WTC11 (cell line): ENCODE measurements at regions not wholly inside any gene's neighbourhood (a gene's known extent, or its start where the extent isn't known, plus 50 kb on each side); places are given as distances from the start of the nearest gene placed in this dataset.

Experiments used
- ATAC-seq: fragments of 200-7000 bp; cut with Tn5 transposase; 2 replicates; pipeline ENCODE4 v1.10.0; 2021; ENCODE audit warnings: mild to moderate bottlenecking, moderate library complexity
- CTCF ChIA-PET: fragments of 300-600 bp; sonication (Branson Sonifier 250); formaldehyde crosslinking; loops from one replicate; lab custom pipeline; 2021; ENCODE audit warnings: antibody characterized with exemption; lab: Charles Lee
- POLR2A ChIA-PET: fragments of 350-600 bp; sonication (Branson Sonifier 250); formaldehyde crosslinking; loops from one replicate; lab custom pipeline; 2021; ENCODE audit warnings: antibody characterized with exemption; lab: Charles Lee
- DNase-seq: peaks from one replicate; pipeline ENCODE4 v3.0.0; 2021; ENCODE audit warnings: low spot score
- H3K27ac Mint-ChIP-seq: 2 replicates; pipeline ENCODE4 v1.8.0; 2021; ENCODE audit warnings: mixed read lengths
- H3K27me3 Mint-ChIP-seq: 2 replicates; pipeline ENCODE4 v1.8.0; 2021; ENCODE audit warnings: low read depth, mild to moderate bottlenecking, moderate library complexity, mixed read lengths
- H3K36me3 Mint-ChIP-seq: 2 replicates; pipeline ENCODE4 v1.8.0; 2021; ENCODE audit warnings: mixed read lengths
- H3K4me1 Mint-ChIP-seq: 2 replicates; pipeline ENCODE4 v1.8.0; 2022; ENCODE audit warnings: mixed read lengths
- H3K4me3 Mint-ChIP-seq: 2 replicates; pipeline ENCODE4 v1.8.0; 2021; ENCODE audit warnings: mild to moderate bottlenecking, moderate library complexity, mixed read lengths
- H3K9me3 Mint-ChIP-seq: 2 replicates; pipeline ENCODE4 v1.8.0; 2021; ENCODE audit warnings: mixed read lengths
- ATF1 ChIP-seq: sonication (generic); formaldehyde crosslinking; IDR thresholded peaks from 2 replicates; pipeline ENCODE4 v1.8.1; 2023; ENCODE audit warnings: mild to moderate bottlenecking, moderate library complexity, missing genetic modification reagents
- ELF4 ChIP-seq: sonication (generic); formaldehyde crosslinking; IDR thresholded peaks from 2 replicates; pipeline ENCODE4 v1.8.1; 2022; ENCODE audit warnings: low read depth, mild to moderate bottlenecking, moderate library complexity, missing genetic modification reagents
- ESRRA ChIP-seq: sonication (generic); formaldehyde crosslinking; IDR thresholded peaks from 2 replicates; pipeline ENCODE4 v1.8.1; 2022; ENCODE audit warnings: mild to moderate bottlenecking, missing genetic modification reagents, borderline replicate concordance
- FOXJ3 ChIP-seq: sonication (generic); formaldehyde crosslinking; IDR thresholded peaks from 2 replicates; pipeline ENCODE4 v1.9.0; 2021; ENCODE audit warnings: missing genetic modification reagents, mild to moderate bottlenecking, borderline replicate concordance
- MXD4 ChIP-seq: fragments of 250-450 bp; sonication (Bioruptor Pico); IDR thresholded peaks from 2 replicates; pipeline ENCODE4 v1.8.0; 2021; ENCODE audit warnings: mild to moderate bottlenecking, moderate library complexity, borderline replicate concordance
- NFATC4 ChIP-seq: fragments of 250-450 bp; sonication (Bioruptor Pico); IDR thresholded peaks from 2 replicates; pipeline ENCODE4 v1.9.0; 2021; ENCODE audit warnings: mild to moderate bottlenecking
- NR3C1 ChIP-seq: sonication (generic); formaldehyde crosslinking; conservative IDR thresholded peaks from 2 replicates; pipeline ENCODE4 v1.8.1; 2023; ENCODE audit warnings: low read depth, mild to moderate bottlenecking, missing genetic modification reagents
- PRRX2 ChIP-seq: fragments of 250-450 bp; sonication (Bioruptor Pico); IDR thresholded peaks from 2 replicates; pipeline ENCODE4 v1.8.0; 2021; ENCODE audit warnings: mild to moderate bottlenecking
- RELA ChIP-seq: sonication (generic); formaldehyde crosslinking; IDR thresholded peaks from 2 replicates; pipeline ENCODE4 v1.8.1; 2022; ENCODE audit warnings: missing genetic modification reagents, mild to moderate bottlenecking, borderline replicate concordance
- SOX15 ChIP-seq: fragments of 250-450 bp; sonication (Bioruptor Pico); IDR thresholded peaks from 2 replicates; pipeline ENCODE4 v1.9.0; 2021; ENCODE audit warnings: mild to moderate bottlenecking
- ZNF423 ChIP-seq: fragments of 250-450 bp; sonication (Bioruptor Pico); IDR thresholded peaks from 2 replicates; pipeline ENCODE4 v2.1.2; 2022; ENCODE audit warnings: mild to moderate bottlenecking, moderate library complexity
- TF ChIP-seq, protein P1 (sequence below): fragments of 250-450 bp; sonication (Bioruptor Pico); IDR thresholded peaks from 2 replicates; pipeline ENCODE4 v1.9.0; 2021; ENCODE audit warnings: mild to moderate bottlenecking, borderline replicate concordance
- TF ChIP-seq, protein P2 (sequence below): sonication (generic); formaldehyde crosslinking; IDR thresholded peaks from 2 replicates; pipeline ENCODE4 v1.8.0; 2022; ENCODE audit warnings: missing genetic modification reagents
- TF ChIP-seq, protein P3 (sequence below): fragments of 250-450 bp; sonication (Bioruptor Pico); IDR thresholded peaks from 2 replicates; pipeline ENCODE4 v1.9.0; 2021; ENCODE audit warnings: mild to moderate bottlenecking
- TF ChIP-seq, protein P4 (sequence below): sonication (generic); formaldehyde crosslinking; conservative IDR thresholded peaks from 2 replicates; pipeline ENCODE4 v1.8.1; 2022; ENCODE audit warnings: mild to moderate bottlenecking, missing genetic modification reagents
- TF ChIP-seq, protein P5 (sequence below): sonication (generic); formaldehyde crosslinking; IDR thresholded peaks from 2 replicates; pipeline ENCODE4 v1.8.1; 2022; ENCODE audit warnings: missing genetic modification reagents, borderline replicate concordance
- TF ChIP-seq, protein P6 (sequence below): sonication (generic); formaldehyde crosslinking; conservative IDR thresholded peaks from 2 replicates; pipeline ENCODE4 v1.8.1; 2023; ENCODE audit warnings: mild to moderate bottlenecking, low read depth, missing genetic modification reagents, moderate library complexity
- TF ChIP-seq, protein P7 (sequence below): sonication (generic); formaldehyde crosslinking; IDR thresholded peaks from 2 replicates; pipeline ENCODE4 v1.8.1; 2022; ENCODE audit warnings: low read depth, mild to moderate bottlenecking, moderate library complexity, missing genetic modification reagents, borderline replicate concordance

DNA sequence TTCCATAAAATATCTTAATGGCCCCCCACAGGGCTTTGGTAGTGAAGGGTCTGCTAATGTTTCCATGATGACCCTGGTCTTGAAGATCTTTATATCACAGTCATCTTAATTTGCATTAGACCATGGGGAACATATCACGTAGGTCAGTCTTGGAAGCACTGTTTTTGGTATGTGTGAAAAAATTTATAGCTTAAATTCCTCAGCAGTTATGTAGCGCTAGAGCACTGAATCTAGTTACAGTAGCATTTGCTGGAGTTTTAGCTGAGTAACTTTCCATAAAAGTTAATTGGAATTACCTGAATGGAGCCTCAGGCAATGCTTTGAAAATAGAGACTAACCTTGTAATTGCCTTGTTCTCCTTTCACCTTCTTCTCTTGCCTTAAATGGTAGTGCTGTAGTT is 648.8 kb downstream of the IQCM start:
- Mint-ChIP-seq H3K27ac (peak overlapping the region; percentile 35; the same call in 1 of the 2 replicates), H3K4me1 (peaks cover 36% of the 10 kb centered on the region), H3K27me3 (no peaks in the 10 kb centered on the region)
- POLR2A ChIA-PET: no interaction called here
- no peak for DNase-seq
- CTCF ChIA-PET: no interaction called here
- ATAC-seq: no peak
- TF ChIP-seq ELF4 (no peak), RELA (CRISPR knock-in tag) (no peak), ESRRA (CRISPR knock-in tag) (no peak), MXD4 (CRISPR knock-in tag) (no peak), SOX15 (no peak), ZNF423 (CRISPR knock-in tag) (no peak), NR3C1 (no peak)
- TF ChIP-seq, protein P1, sequence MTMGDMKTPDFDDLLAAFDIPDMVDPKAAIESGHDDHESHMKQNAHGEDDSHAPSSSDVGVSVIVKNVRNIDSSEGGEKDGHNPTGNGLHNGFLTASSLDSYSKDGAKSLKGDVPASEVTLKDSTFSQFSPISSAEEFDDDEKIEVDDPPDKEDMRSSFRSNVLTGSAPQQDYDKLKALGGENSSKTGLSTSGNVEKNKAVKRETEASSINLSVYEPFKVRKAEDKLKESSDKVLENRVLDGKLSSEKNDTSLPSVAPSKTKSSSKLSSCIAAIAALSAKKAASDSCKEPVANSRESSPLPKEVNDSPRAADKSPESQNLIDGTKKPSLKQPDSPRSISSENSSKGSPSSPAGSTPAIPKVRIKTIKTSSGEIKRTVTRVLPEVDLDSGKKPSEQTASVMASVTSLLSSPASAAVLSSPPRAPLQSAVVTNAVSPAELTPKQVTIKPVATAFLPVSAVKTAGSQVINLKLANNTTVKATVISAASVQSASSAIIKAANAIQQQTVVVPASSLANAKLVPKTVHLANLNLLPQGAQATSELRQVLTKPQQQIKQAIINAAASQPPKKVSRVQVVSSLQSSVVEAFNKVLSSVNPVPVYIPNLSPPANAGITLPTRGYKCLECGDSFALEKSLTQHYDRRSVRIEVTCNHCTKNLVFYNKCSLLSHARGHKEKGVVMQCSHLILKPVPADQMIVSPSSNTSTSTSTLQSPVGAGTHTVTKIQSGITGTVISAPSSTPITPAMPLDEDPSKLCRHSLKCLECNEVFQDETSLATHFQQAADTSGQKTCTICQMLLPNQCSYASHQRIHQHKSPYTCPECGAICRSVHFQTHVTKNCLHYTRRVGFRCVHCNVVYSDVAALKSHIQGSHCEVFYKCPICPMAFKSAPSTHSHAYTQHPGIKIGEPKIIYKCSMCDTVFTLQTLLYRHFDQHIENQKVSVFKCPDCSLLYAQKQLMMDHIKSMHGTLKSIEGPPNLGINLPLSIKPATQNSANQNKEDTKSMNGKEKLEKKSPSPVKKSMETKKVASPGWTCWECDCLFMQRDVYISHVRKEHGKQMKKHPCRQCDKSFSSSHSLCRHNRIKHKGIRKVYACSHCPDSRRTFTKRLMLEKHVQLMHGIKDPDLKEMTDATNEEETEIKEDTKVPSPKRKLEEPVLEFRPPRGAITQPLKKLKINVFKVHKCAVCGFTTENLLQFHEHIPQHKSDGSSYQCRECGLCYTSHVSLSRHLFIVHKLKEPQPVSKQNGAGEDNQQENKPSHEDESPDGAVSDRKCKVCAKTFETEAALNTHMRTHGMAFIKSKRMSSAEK (CRISPR knock-in tag): no peak
- TF ChIP-seq, protein P2, sequence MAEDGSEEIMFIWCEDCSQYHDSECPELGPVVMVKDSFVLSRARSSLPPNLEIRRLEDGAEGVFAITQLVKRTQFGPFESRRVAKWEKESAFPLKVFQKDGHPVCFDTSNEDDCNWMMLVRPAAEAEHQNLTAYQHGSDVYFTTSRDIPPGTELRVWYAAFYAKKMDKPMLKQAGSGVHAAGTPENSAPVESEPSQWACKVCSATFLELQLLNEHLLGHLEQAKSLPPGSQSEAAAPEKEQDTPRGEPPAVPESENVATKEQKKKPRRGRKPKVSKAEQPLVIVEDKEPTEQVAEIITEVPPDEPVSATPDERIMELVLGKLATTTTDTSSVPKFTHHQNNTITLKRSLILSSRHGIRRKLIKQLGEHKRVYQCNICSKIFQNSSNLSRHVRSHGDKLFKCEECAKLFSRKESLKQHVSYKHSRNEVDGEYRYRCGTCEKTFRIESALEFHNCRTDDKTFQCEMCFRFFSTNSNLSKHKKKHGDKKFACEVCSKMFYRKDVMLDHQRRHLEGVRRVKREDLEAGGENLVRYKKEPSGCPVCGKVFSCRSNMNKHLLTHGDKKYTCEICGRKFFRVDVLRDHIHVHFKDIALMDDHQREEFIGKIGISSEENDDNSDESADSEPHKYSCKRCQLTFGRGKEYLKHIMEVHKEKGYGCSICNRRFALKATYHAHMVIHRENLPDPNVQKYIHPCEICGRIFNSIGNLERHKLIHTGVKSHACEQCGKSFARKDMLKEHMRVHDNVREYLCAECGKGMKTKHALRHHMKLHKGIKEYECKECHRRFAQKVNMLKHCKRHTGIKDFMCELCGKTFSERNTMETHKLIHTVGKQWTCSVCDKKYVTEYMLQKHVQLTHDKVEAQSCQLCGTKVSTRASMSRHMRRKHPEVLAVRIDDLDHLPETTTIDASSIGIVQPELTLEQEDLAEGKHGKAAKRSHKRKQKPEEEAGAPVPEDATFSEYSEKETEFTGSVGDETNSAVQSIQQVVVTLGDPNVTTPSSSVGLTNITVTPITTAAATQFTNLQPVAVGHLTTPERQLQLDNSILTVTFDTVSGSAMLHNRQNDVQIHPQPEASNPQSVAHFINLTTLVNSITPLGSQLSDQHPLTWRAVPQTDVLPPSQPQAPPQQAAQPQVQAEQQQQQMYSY: no peak
- TF ChIP-seq, protein P3, sequence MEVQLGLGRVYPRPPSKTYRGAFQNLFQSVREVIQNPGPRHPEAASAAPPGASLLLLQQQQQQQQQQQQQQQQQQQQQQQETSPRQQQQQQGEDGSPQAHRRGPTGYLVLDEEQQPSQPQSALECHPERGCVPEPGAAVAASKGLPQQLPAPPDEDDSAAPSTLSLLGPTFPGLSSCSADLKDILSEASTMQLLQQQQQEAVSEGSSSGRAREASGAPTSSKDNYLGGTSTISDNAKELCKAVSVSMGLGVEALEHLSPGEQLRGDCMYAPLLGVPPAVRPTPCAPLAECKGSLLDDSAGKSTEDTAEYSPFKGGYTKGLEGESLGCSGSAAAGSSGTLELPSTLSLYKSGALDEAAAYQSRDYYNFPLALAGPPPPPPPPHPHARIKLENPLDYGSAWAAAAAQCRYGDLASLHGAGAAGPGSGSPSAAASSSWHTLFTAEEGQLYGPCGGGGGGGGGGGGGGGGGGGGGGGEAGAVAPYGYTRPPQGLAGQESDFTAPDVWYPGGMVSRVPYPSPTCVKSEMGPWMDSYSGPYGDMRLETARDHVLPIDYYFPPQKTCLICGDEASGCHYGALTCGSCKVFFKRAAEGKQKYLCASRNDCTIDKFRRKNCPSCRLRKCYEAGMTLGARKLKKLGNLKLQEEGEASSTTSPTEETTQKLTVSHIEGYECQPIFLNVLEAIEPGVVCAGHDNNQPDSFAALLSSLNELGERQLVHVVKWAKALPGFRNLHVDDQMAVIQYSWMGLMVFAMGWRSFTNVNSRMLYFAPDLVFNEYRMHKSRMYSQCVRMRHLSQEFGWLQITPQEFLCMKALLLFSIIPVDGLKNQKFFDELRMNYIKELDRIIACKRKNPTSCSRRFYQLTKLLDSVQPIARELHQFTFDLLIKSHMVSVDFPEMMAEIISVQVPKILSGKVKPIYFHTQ (CRISPR knock-in tag): no peak
- TF ChIP-seq, protein P4, sequence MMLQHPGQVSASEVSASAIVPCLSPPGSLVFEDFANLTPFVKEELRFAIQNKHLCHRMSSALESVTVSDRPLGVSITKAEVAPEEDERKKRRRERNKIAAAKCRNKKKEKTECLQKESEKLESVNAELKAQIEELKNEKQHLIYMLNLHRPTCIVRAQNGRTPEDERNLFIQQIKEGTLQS: no peak
- TF ChIP-seq, all 79 proteins: peak for 0
- Mint-ChIP-seq H3K36me3 (no peaks in the 10 kb centered on the region), H3K9me3 (no peaks in the 10 kb centered on the region), H3K4me3 (no peak overlapping the region)

DNA sequence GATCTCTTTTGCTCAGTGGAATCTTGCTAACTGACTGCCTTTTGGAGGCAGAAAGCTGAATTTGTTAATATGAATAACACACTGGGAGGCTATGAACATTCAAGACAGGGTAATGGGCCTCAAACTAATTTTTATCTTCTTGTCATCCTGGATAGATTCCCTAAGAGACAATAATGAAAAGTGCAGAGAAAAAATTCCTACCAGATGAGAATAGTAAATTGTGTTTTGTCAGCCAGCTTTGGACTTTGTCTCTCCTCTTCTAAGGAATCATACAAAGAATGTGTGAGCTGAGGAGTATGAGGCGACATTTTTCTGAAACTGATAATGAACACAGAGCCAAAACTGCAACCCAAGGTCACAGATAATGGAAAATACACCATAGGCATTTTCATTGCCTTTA is 649.3 kb downstream of the IQCM start:
- DNase-seq: no peak
- TF ChIP-seq PRRX2 (CRISPR knock-in tag): no peak
- TF ChIP-seq, protein P5, sequence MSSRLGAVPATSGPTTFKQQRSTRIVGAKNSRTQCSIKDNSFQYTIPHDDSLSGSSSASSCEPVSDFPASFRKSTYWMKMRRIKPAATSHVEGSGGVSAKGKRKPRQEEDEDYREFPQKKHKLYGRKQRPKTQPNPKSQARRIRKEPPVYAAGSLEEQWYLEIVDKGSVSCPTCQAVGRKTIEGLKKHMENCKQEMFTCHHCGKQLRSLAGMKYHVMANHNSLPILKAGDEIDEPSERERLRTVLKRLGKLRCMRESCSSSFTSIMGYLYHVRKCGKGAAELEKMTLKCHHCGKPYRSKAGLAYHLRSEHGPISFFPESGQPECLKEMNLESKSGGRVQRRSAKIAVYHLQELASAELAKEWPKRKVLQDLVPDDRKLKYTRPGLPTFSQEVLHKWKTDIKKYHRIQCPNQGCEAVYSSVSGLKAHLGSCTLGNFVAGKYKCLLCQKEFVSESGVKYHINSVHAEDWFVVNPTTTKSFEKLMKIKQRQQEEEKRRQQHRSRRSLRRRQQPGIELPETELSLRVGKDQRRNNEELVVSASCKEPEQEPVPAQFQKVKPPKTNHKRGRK (CRISPR knock-in tag): no peak
- TF ChIP-seq, protein P6, sequence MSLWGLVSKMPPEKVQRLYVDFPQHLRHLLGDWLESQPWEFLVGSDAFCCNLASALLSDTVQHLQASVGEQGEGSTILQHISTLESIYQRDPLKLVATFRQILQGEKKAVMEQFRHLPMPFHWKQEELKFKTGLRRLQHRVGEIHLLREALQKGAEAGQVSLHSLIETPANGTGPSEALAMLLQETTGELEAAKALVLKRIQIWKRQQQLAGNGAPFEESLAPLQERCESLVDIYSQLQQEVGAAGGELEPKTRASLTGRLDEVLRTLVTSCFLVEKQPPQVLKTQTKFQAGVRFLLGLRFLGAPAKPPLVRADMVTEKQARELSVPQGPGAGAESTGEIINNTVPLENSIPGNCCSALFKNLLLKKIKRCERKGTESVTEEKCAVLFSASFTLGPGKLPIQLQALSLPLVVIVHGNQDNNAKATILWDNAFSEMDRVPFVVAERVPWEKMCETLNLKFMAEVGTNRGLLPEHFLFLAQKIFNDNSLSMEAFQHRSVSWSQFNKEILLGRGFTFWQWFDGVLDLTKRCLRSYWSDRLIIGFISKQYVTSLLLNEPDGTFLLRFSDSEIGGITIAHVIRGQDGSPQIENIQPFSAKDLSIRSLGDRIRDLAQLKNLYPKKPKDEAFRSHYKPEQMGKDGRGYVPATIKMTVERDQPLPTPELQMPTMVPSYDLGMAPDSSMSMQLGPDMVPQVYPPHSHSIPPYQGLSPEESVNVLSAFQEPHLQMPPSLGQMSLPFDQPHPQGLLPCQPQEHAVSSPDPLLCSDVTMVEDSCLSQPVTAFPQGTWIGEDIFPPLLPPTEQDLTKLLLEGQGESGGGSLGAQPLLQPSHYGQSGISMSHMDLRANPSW (CRISPR knock-in tag): no peak
- TF ChIP-seq, protein P7, sequence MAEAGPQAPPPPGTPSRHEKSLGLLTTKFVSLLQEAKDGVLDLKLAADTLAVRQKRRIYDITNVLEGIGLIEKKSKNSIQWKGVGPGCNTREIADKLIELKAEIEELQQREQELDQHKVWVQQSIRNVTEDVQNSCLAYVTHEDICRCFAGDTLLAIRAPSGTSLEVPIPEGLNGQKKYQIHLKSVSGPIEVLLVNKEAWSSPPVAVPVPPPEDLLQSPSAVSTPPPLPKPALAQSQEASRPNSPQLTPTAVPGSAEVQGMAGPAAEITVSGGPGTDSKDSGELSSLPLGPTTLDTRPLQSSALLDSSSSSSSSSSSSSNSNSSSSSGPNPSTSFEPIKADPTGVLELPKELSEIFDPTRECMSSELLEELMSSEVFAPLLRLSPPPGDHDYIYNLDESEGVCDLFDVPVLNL: no peak
- no peak for TF ChIP-seq NFATC4
- no peak for TF ChIP-seq ATF1 (CRISPR knock-in tag)
- TF ChIP-seq ESRRA (CRISPR knock-in tag): no peak
- no peak for TF ChIP-seq FOXJ3 (CRISPR knock-in tag)
- TF ChIP-seq, all 79 proteins: peak for 0
- no peak for ATAC-seq
- ChIA-PET POLR2A (no interaction called here), CTCF (no interaction called here)
- H3K27me3 Mint-ChIP-seq: no peaks in the 10 kb centered on the region
- no peak overlapping the region for H3K4me3 Mint-ChIP-seq
- H3K36me3 Mint-ChIP-seq: no peaks in the 10 kb centered on the region
- no peaks in the 10 kb centered on the region for H3K9me3 Mint-ChIP-seq
- H3K4me1 Mint-ChIP-seq: peaks cover 36% of the 10 kb centered on the region
- no peak overlapping the region; the same call in 1 of the 2 replicates for H3K27ac Mint-ChIP-seq
